ENCODE measurements at regions not wholly inside any gene's neighbourhood (a gene's known extent, or its start where the extent isn't known, plus 50 kb on each side); places are given as distances from the start of the nearest gene placed in this dataset.

DNA sequence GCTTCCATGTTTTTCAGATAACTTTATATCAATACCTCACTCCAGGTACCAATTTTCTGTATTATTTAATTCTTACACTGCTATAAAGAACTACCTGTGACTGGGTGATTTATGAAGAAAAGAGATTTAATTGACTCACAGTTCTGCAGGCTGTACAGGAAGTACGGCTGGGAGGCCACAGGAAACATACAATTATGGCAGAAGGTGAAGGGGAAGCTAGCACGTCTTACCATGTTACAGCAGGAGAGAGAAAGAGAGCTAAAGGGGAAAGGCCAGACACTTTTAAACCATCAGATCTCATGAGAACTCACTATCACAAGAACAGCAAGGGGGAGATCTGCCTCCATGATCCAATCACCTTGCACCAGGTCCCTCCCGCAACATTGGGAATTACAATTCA is 119.1 kb upstream of the BMP5 start:
- Histone ChIP-seq H3K27me3 (ENCODE audit: control insufficient read depth, insufficient read depth, low read length) (peaks cover 2% of the 10 kb centered on the region), H3K36me3 (ENCODE audit: control insufficient read depth, insufficient read depth, low read length) (no peaks in the 10 kb centered on the region), H3K4me3 (ENCODE audit: low read depth, low read length) (no peak overlapping the region)
- DNase-seq (ENCODE audit: low read depth) (no peak), FAIRE-seq (no peak)
- TF ChIP-seq, protein P1, sequence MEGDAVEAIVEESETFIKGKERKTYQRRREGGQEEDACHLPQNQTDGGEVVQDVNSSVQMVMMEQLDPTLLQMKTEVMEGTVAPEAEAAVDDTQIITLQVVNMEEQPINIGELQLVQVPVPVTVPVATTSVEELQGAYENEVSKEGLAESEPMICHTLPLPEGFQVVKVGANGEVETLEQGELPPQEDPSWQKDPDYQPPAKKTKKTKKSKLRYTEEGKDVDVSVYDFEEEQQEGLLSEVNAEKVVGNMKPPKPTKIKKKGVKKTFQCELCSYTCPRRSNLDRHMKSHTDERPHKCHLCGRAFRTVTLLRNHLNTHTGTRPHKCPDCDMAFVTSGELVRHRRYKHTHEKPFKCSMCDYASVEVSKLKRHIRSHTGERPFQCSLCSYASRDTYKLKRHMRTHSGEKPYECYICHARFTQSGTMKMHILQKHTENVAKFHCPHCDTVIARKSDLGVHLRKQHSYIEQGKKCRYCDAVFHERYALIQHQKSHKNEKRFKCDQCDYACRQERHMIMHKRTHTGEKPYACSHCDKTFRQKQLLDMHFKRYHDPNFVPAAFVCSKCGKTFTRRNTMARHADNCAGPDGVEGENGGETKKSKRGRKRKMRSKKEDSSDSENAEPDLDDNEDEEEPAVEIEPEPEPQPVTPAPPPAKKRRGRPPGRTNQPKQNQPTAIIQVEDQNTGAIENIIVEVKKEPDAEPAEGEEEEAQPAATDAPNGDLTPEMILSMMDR (IDR thresholded peaks at IDR 0.05; ENCODE audit: insufficient read depth, low read length, severe bottlenecking) = no peak

DNA sequence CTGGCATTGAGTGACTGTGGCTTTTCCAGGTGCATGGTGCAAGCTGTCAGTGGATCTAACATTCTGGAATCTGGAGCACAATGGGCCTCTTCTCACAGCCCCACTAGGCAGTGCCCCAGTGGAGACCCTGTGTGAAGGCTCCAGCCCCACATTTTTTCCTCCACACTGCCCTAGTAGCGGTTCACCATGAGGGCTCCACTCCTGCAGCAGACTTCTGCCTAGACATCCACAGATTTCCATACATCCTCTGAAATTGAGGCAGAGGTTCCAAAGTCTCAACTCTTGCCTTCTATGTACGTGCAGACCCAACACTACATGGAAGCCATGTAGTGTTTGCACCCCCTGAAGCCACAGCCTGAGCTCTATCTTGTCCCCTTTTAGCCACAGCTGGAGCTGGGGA is 118.0 kb upstream of the BMP5 start:
- TF ChIP-seq, protein P1 (IDR thresholded peaks at IDR 0.05; ENCODE audit: insufficient read depth, low read length, severe bottlenecking) = no peak
- H3K36me3 ChIP-seq (ENCODE audit: control insufficient read depth, insufficient read depth, low read length) = no peaks in the 10 kb centered on the region
- no peak for FAIRE-seq

DNA sequence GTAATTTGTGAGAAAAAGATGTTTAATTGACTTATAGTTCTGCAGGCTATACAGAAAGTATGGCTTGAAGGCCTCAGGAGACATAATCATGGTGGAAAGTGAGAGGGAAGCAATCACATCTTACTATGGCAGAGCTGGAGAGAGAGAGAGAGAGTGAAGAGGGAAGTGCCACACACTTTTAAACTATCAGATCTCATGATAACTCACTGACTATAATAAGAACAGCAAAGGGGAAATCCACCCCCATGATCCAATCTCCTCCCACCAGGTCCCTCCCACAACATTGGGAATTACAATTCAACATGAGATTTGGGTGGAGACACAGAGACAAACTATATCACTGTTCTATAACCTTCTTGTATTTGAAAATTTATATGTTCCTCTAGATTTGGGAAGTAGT is 117.2 kb upstream of the BMP5 start:
- Histone ChIP-seq H3K36me3 (ENCODE audit: control insufficient read depth, insufficient read depth, low read length) (no peaks in the 10 kb centered on the region), H3K4me3 (ENCODE audit: low read depth, low read length) (no peak overlapping the region), H3K27me3 (ENCODE audit: control insufficient read depth, insufficient read depth, low read length) (peaks cover 2% of the 10 kb centered on the region)
- DNase-seq (ENCODE audit: low read depth) = no peak
- TF ChIP-seq, protein P1 (IDR thresholded peaks at IDR 0.05; ENCODE audit: insufficient read depth, low read length, severe bottlenecking) = no peak
- FAIRE-seq = no peak

More for the DNA sequence above, 118.0 kb upstream of the BMP5 start:
- DNase-seq (ENCODE audit: low read depth) = no peak
- Histone ChIP-seq H3K4me3 (ENCODE audit: low read depth, low read length) (no peak overlapping the region), H3K27me3 (ENCODE audit: control insufficient read depth, insufficient read depth, low read length) (peaks cover 2% of the 10 kb centered on the region)

DNA sequence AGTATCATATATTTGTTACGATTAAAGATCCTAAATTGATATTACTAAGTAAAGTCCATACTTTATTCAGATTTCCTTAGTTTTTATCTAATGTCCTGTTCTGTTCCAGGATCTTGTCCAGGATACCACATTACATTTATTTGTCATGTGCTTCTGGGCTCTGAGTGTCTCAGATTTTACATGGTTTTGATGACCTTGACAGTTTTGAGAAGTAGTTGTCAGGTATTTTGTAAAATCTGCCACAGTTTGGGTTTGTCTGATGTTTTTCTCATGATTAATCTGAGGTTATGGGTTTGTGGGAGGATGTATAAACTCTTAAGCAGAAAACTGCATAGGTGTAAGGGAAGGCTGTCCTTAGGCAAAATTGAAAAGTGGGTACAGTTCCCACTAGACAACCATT is 109.9 kb upstream of the BMP5 start:
- FAIRE-seq = no peak
- H3K4me3 ChIP-seq (ENCODE audit: low read depth, low read length) = no peak overlapping the region
- H3K36me3 ChIP-seq (ENCODE audit: control insufficient read depth, insufficient read depth, low read length) = no peaks in the 10 kb centered on the region
- no peaks in the 10 kb centered on the region for H3K27me3 ChIP-seq (ENCODE audit: control insufficient read depth, insufficient read depth, low read length)
- TF ChIP-seq, protein P1 (IDR thresholded peaks at IDR 0.05; ENCODE audit: insufficient read depth, low read length, severe bottlenecking) = no peak
- no peak for DNase-seq (ENCODE audit: low read depth)

DNA sequence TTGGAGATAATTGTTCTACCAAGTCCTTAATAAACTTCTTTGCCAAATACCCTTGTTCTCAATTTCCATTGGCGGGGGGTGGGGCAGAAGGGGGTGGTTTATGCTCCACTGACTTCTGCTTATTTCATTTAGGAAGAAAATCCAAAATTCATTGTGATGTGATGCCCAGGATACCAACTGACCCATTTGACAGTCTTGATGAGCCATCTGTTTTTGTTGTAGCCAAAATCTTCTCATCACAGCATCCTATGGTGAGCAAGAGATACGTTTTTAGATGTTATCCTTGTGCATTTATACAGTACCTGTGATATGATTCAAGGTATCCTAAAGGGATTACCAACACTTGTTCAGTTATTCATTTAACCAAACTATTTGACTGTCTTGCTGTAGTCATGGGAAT is 108.5 kb upstream of the BMP5 start:
- Histone ChIP-seq H3K36me3 (ENCODE audit: control insufficient read depth, insufficient read depth, low read length) (no peaks in the 10 kb centered on the region), H3K4me3 (ENCODE audit: low read depth, low read length) (no peak overlapping the region), H3K27me3 (ENCODE audit: control insufficient read depth, insufficient read depth, low read length) (no peaks in the 10 kb centered on the region)
- DNase-seq (ENCODE audit: low read depth) (no peak), FAIRE-seq (no peak)
- TF ChIP-seq, protein P1 (IDR thresholded peaks at IDR 0.05; ENCODE audit: insufficient read depth, low read length, severe bottlenecking) = no peak

DNA sequence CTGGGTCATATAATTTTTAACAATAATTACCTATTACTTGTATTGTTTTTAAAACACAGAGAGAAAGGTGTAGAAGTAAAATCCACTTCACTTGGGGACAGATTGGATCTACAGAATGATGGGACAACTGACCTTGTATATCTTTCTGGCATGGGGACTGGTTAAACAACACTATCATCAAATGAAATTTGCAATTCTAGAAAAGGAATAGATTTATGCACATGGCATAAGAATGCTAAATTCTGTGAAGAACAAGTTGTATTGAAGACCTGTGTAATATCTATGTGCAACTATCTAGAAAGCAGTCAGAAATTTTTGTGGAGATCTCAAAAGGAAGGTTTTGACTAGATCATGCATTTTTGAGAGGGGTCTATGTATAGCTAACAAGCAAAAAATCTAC is 106.3 kb upstream of the BMP5 start:
- H3K36me3 ChIP-seq (ENCODE audit: control insufficient read depth, insufficient read depth, low read length) = no peaks in the 10 kb centered on the region
- FAIRE-seq (no peak), DNase-seq (ENCODE audit: low read depth) (no peak)
- TF ChIP-seq, protein P1 (IDR thresholded peaks at IDR 0.05; ENCODE audit: insufficient read depth, low read length, severe bottlenecking) = no peak
- no peaks in the 10 kb centered on the region for H3K27me3 ChIP-seq (ENCODE audit: control insufficient read depth, insufficient read depth, low read length)
- H3K4me3 ChIP-seq (ENCODE audit: low read depth, low read length) = no peak overlapping the region
